Frontal cortex (tissue), 3 donors: ENCODE measurements at regions not wholly inside any gene's neighbourhood (a gene's known extent, or its start where the extent isn't known, plus 50 kb on each side); places are given as distances from the start of the nearest gene placed in this dataset.

ENCODE experiments used
- DNase-seq, 2 donors: peaks; one replicate each; pipeline ENCODE4 v3.0.0; 2012; ENCODE audit warnings: low spot score in 2 of 2
- FAIRE-seq: peaks from 2 replicates; lab custom pipeline; 2012; peaks lifted over from hg19 to GRCh38; lab: Jason Lieb, UNC
- donor health status: control.
- donor health status: control.
- donor health status: control.

- FAIRE-seq: no peak
- no peak for DNase-seq
Observed at GRCh38 chr5:136924490-136924889, 559.1 kb upstream of the TRPC7 start.

GRCh38 chr5:136910625-136911024, 545.3 kb upstream of the TRPC7 start:
- DNase-seq (no peak), FAIRE-seq (no peak)

- no peak for FAIRE-seq
- DNase-seq: no peak
Observed at GRCh38 chr5:136909906-136910305, 544.6 kb upstream of the TRPC7 start.

GRCh38 chr5:136907371-136907770, 542.0 kb upstream of the TRPC7 start:
- FAIRE-seq (no peak), DNase-seq (no peak)

GRCh38 chr5:136906545-136906944, 541.2 kb upstream of the TRPC7 start:
- DNase-seq (no peak), FAIRE-seq (no peak)

GRCh38 chr5:136905571-136905970, 540.2 kb upstream of the TRPC7 start:
- no peak for FAIRE-seq

GRCh38 chr5:136894070-136894469, 528.7 kb upstream of the TRPC7 start:
- DNase-seq: no peak
- FAIRE-seq: no peak

More at GRCh38 chr5:136905571-136905970, 540.2 kb upstream of the TRPC7 start:
- no peak for DNase-seq

- FAIRE-seq (no peak), DNase-seq (no peak)
Observed at GRCh38 chr5:136892000-136892399, 526.7 kb upstream of the TRPC7 start.

- no peak for FAIRE-seq
- no peak for DNase-seq
Observed at GRCh38 chr5:136891175-136891972, 526.0 kb upstream of the TRPC7 start.

- FAIRE-seq (no peak), DNase-seq (no peak)
Observed at GRCh38 chr5:136890431-136891148, 525.2 kb upstream of the TRPC7 start.

GRCh38 chr5:136886608-136887007, 521.3 kb upstream of the TRPC7 start:
- no peak for DNase-seq
- FAIRE-seq: no peak

GRCh38 chr5:136864960-136865359, 499.6 kb upstream of the TRPC7 start:
- DNase-seq: no peak
- no peak for FAIRE-seq

- DNase-seq (no peak), FAIRE-seq (no peak)
Observed at GRCh38 chr5:136856648-136857047, 491.3 kb upstream of the TRPC7 start.

GRCh38 chr5:136853971-136854370, 488.6 kb upstream of the TRPC7 start:
- no peak for FAIRE-seq
- DNase-seq: no peak

- FAIRE-seq (no peak), DNase-seq (no peak)
Observed at GRCh38 chr5:136840601-136841000, 475.3 kb upstream of the TRPC7 start.

- FAIRE-seq (no peak), DNase-seq (no peak)
Observed at GRCh38 chr5:136836093-136836492, 470.7 kb upstream of the TRPC7 start.

- DNase-seq: no peak
- FAIRE-seq: no peak
Observed at GRCh38 chr5:136820848-136821247, 455.5 kb upstream of the TRPC7 start.

GRCh38 chr5:136819526-136820302, 454.4 kb upstream of the TRPC7 start:
- no peak for DNase-seq
- FAIRE-seq: no peak

GRCh38 chr5:136816327-136816726, 451.0 kb upstream of the TRPC7 start:
- DNase-seq: no peak

GRCh38 chr5:136814619-136815378, 449.5 kb upstream of the TRPC7 start:
- FAIRE-seq: no peak

More at GRCh38 chr5:136816327-136816726, 451.0 kb upstream of the TRPC7 start:
- no peak for FAIRE-seq

More at GRCh38 chr5:136814619-136815378, 449.5 kb upstream of the TRPC7 start:
- DNase-seq: no peak
